ENCODE measurements at regions not wholly inside any gene's neighbourhood (a gene's known extent, or its start where the extent isn't known, plus 50 kb on each side); places are given as distances from the start of the nearest gene placed in this dataset.
A peak's percentile ranks its signal among the peaks of the same experiment; 100 is the strongest.

- Mint-ChIP-seq H3K27me3 (ENCODE audit: insufficient read depth, low read depth) (peaks cover 2% of the 10 kb centered on the region), H3K36me3 (no peaks in the 10 kb centered on the region), H3K27ac (peak overlapping the region; percentile 15), H3K4me1 (peaks cover 6% of the 10 kb centered on the region), H3K9me3 (no peaks in the 10 kb centered on the region), H3K4me3 (no peak overlapping the region)
- Histone ChIP-seq H3K27me3 (no peaks in the 10 kb centered on the region), H3K4me3 (no peak overlapping the region), H3K36me3 (no peaks in the 10 kb centered on the region), H3K4me2 (no peak overlapping the region), H3K9me3 (ENCODE audit: low read depth) (no peaks in the 10 kb centered on the region), H3F3A (ENCODE audit: low read depth) (no peaks in the 10 kb centered on the region), H3K79me2 (ENCODE audit: low read depth) (no peaks in the 10 kb centered on the region), H3K27ac (no peak overlapping the region), H4K20me1 (ENCODE audit: low read depth) (no peaks in the 10 kb centered on the region), H3K9ac (no peak overlapping the region), H3K4me1 (no peaks in the 10 kb centered on the region), H2AFZ (replicated peaks) (no peak overlapping the region)
- no peak for DNase-seq (ENCODE audit: low spot score)
- no peak for TF ChIP-seq EZH2phosphoT487 (IDR thresholded peaks at IDR 0.05)
- TF ChIP-seq EZH2 (IDR thresholded peaks at IDR 0.05), result no peak
- no peak for TF ChIP-seq CTCF (IDR thresholded peaks at IDR 0.05)
Observed at GRCh38 chr2:117401582-117401981, 412.9 kb upstream of the DDX18 start.

DNA sequence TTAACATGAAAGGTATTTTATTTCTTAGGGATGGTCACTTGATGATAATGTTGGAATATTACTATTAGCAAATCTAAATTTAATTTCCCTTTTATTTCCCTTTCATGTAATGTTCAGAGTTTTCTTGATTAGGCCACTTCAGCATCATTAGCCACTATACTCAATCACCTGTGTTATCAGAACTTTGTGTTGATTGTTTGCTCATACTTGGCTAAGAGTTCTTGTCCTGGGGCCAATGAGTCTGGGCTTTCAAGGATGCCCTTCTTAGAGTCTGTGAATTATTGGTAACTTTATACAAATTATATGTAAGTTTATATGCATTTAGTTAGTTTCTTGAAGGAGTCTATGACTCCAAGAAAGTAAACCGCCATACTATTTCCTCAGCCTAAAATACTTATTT lies 408.0 kb upstream of the DDX18 start:
- H3K79me2 ChIP-seq (ENCODE audit: low read depth), result no peaks in the 10 kb centered on the region
- no peaks in the 10 kb centered on the region for H3K36me3 ChIP-seq
- H3K9me3 Mint-ChIP-seq, result no peaks in the 10 kb centered on the region
- H3K4me1 Mint-ChIP-seq, result peaks cover 4% of the 10 kb centered on the region
- no peaks in the 10 kb centered on the region for H3K4me1 ChIP-seq
- no peak overlapping the region for H3K27ac ChIP-seq
- no peak for DNase-seq (ENCODE audit: low spot score)
- no peak overlapping the region for H3K4me2 ChIP-seq
- H3K9me3 ChIP-seq (ENCODE audit: low read depth), result no peaks in the 10 kb centered on the region
- H3K27me3 Mint-ChIP-seq (ENCODE audit: insufficient read depth, low read depth), result no peaks in the 10 kb centered on the region
- H3K27ac Mint-ChIP-seq, result no peak overlapping the region
- H3K4me3 Mint-ChIP-seq, result no peak overlapping the region
- H2AFZ ChIP-seq (replicated peaks), result no peak overlapping the region
- H3K36me3 Mint-ChIP-seq, result no peaks in the 10 kb centered on the region
- H3K27me3 ChIP-seq, result no peaks in the 10 kb centered on the region
- H3K4me3 ChIP-seq, result no peak overlapping the region
- no peaks in the 10 kb centered on the region for H3F3A ChIP-seq (ENCODE audit: low read depth)
- TF ChIP-seq EZH2phosphoT487 (IDR thresholded peaks at IDR 0.05) (no peak), CTCF (IDR thresholded peaks at IDR 0.05) (no peak), EZH2 (IDR thresholded peaks at IDR 0.05) (no peak)
- no peaks in the 10 kb centered on the region for H4K20me1 ChIP-seq (ENCODE audit: low read depth)
- H3K9ac ChIP-seq, result no peak overlapping the region

DNA sequence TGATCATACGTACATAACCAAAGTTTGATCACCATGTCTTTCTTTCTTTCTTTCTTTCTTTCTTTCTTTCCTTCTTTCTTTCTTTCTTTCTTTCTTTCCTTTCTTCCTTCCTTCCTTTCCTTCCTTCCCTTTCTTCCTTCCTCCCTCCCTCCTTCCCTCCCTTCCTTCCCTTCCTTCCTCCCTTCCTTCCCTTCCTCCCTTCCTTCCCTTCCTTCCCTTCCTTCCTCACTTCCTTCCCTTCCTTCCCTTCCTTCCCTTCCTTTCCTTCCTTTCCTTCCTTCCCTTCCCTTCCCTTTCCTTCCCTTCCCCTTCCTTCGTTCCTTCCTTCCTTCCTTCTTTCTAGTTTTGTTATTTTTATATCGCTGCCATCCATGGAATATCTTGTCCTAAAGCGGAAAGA lies 406.7 kb upstream of the DDX18 start:
- no peak overlapping the region for H3K27ac Mint-ChIP-seq
- H3K4me3 Mint-ChIP-seq, result no peak overlapping the region
- no peaks in the 10 kb centered on the region for H3K4me1 Mint-ChIP-seq
- Histone ChIP-seq H3F3A (ENCODE audit: low read depth) (no peaks in the 10 kb centered on the region), H3K36me3 (no peaks in the 10 kb centered on the region), H3K27ac (no peak overlapping the region), H2AFZ (replicated peaks) (no peak overlapping the region), H3K9me3 (ENCODE audit: low read depth) (no peaks in the 10 kb centered on the region), H3K4me2 (no peak overlapping the region), H3K4me1 (no peaks in the 10 kb centered on the region), H3K9ac (no peak overlapping the region), H3K79me2 (ENCODE audit: low read depth) (no peaks in the 10 kb centered on the region), H3K27me3 (no peaks in the 10 kb centered on the region), H3K4me3 (no peak overlapping the region), H4K20me1 (ENCODE audit: low read depth) (no peaks in the 10 kb centered on the region)
- TF ChIP-seq EZH2phosphoT487 (IDR thresholded peaks at IDR 0.05) (no peak), EZH2 (IDR thresholded peaks at IDR 0.05) (no peak), CTCF (IDR thresholded peaks at IDR 0.05) (no peak)
- H3K27me3 Mint-ChIP-seq (ENCODE audit: insufficient read depth, low read depth), result no peaks in the 10 kb centered on the region
- no peaks in the 10 kb centered on the region for H3K9me3 Mint-ChIP-seq
- H3K36me3 Mint-ChIP-seq, result no peaks in the 10 kb centered on the region
- DNase-seq (ENCODE audit: low spot score), result no peak

GRCh38 chr2:117409443-117409842 lies 405.0 kb upstream of the DDX18 start:
- no peaks in the 10 kb centered on the region for H3K27me3 Mint-ChIP-seq (ENCODE audit: insufficient read depth, low read depth)
- Histone ChIP-seq H3K36me3 (no peaks in the 10 kb centered on the region), H3F3A (ENCODE audit: low read depth) (no peaks in the 10 kb centered on the region), H3K9me3 (ENCODE audit: low read depth) (no peaks in the 10 kb centered on the region), H3K27me3 (no peaks in the 10 kb centered on the region), H3K4me2 (no peak overlapping the region), H3K4me1 (no peaks in the 10 kb centered on the region), H3K4me3 (no peak overlapping the region), H3K79me2 (ENCODE audit: low read depth) (no peaks in the 10 kb centered on the region), H2AFZ (replicated peaks) (no peak overlapping the region), H4K20me1 (ENCODE audit: low read depth) (no peaks in the 10 kb centered on the region), H3K27ac (no peak overlapping the region), H3K9ac (no peak overlapping the region)
- H3K36me3 Mint-ChIP-seq, result no peaks in the 10 kb centered on the region
- no peak overlapping the region for H3K27ac Mint-ChIP-seq
- H3K4me1 Mint-ChIP-seq, result no peaks in the 10 kb centered on the region
- DNase-seq (ENCODE audit: low spot score), result no peak
- H3K9me3 Mint-ChIP-seq, result peaks cover 2% of the 10 kb centered on the region
- no peak for TF ChIP-seq EZH2 (IDR thresholded peaks at IDR 0.05)
- no peak for TF ChIP-seq CTCF (IDR thresholded peaks at IDR 0.05)
- no peak for TF ChIP-seq EZH2phosphoT487 (IDR thresholded peaks at IDR 0.05)
- no peak overlapping the region for H3K4me3 Mint-ChIP-seq

Data from neural progenitor cell (in vitro differentiated cells).